NB4 (cell line): ENCODE measurements at regions not wholly inside any gene's neighbourhood (a gene's known extent, or its start where the extent isn't known, plus 50 kb on each side); places are given as distances from the start of the nearest gene placed in this dataset.

Experiments used
- POLR2A ChIP-seq: IDR thresholded peaks from 2 replicates; pipeline ENCODE4 v1.6.1; 2011; ENCODE audit warnings: mild to moderate bottlenecking; ENCODE audit not compliant: insufficient read length; ENCODE audit errors: extremely low read depth
- TF ChIP-seq, protein P1 (sequence below): IDR thresholded peaks from one replicate; pipeline ENCODE4 v1.5.1; 2012; ENCODE audit warnings: low read depth, low read length

- TF ChIP-seq, protein P1, sequence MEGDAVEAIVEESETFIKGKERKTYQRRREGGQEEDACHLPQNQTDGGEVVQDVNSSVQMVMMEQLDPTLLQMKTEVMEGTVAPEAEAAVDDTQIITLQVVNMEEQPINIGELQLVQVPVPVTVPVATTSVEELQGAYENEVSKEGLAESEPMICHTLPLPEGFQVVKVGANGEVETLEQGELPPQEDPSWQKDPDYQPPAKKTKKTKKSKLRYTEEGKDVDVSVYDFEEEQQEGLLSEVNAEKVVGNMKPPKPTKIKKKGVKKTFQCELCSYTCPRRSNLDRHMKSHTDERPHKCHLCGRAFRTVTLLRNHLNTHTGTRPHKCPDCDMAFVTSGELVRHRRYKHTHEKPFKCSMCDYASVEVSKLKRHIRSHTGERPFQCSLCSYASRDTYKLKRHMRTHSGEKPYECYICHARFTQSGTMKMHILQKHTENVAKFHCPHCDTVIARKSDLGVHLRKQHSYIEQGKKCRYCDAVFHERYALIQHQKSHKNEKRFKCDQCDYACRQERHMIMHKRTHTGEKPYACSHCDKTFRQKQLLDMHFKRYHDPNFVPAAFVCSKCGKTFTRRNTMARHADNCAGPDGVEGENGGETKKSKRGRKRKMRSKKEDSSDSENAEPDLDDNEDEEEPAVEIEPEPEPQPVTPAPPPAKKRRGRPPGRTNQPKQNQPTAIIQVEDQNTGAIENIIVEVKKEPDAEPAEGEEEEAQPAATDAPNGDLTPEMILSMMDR = no peak
- no peak for TF ChIP-seq POLR2A
Measured at GRCh38 chr13:88729605-88730004, 1058.4 kb downstream of the SLITRK5 start.
